ENCODE measurements at regions not wholly inside any gene's neighbourhood (a gene's known extent, or its start where the extent isn't known, plus 50 kb on each side); places are given as distances from the start of the nearest gene placed in this dataset.
"Not testable (repeated sequence)": the region's sequence is repeated elsewhere in the genome, so short reads cannot be mapped to it uniquely, and the experiment has no call there.

- Histone ChIP-seq H3K36me3 (no peaks in the 10 kb centered on the region), H3K4me3 (no peak overlapping the region), H3K9me3 (no peaks in the 10 kb centered on the region), H3K27ac (no peak overlapping the region), H3K27me3 (no peaks in the 10 kb centered on the region), H3K4me1 (peaks cover 0 to 8% (median 0%) of the 10 kb centered on the region in 4 donors)
- WGBS, 2 donors, result 70 to 81% methylated on average over 2 of the region's 2 CpGs
- TF ChIP-seq CTCF (IDR thresholded peaks at IDR 0.05) (no peak), EP300 (IDR thresholded peaks at IDR 0.05) (no peak), POLR2A (IDR thresholded peaks at IDR 0.05) (no peak)
- DNase-seq (ENCODE audit: low spot score in 2 of 2), result no peak
These were observed 358.7 kb downstream of the RRAGC start for GRCh38 chr1:38500891-38501290.

- WGBS, 2 donors, result 90 to 91% methylated on average over 2 of the region's 2 CpGs
- no peak for DNase-seq (ENCODE audit: low spot score in 2 of 2)
- TF ChIP-seq POLR2A (IDR thresholded peaks at IDR 0.05), result no peak
- TF ChIP-seq CTCF (IDR thresholded peaks at IDR 0.05), result peak in 2 of 5 experiments; percentile 9 to 32
- H3K27me3 ChIP-seq, result no peaks in the 10 kb centered on the region
- no peaks in the 10 kb centered on the region for H3K36me3 ChIP-seq
- H3K9me3 ChIP-seq, result no peaks in the 10 kb centered on the region
- no peak overlapping the region for H3K27ac ChIP-seq
- H3K4me3 ChIP-seq, result no peak overlapping the region
- peaks cover 0 to 8% (median 0%) of the 10 kb centered on the region in 4 donors for H3K4me1 ChIP-seq
These were observed 359.2 kb downstream of the RRAGC start for GRCh38 chr1:38500352-38500751.

- Histone ChIP-seq H3K36me3 (no peaks in the 10 kb centered on the region), H3K4me3 (no peak overlapping the region)
- WGBS, 2 donors, result 35 to 51% methylated on average over 7 of the region's 7 CpGs
These were observed 360.9 kb downstream of the RRAGC start for GRCh38 chr1:38498686-38499085.

GRCh38 chr1:38497921-38498656 is 361.5 kb downstream of the RRAGC start:
- Histone ChIP-seq H3K4me3 (no peak overlapping the region), H3K27ac (peak overlapping the region in 1 of 4 donors; percentile 60), H3K4me1 (peaks cover 0 to 8% (median 0%) of the 10 kb centered on the region in 4 donors), H3K9me3 (no peaks in the 10 kb centered on the region), H3K36me3 (no peaks in the 10 kb centered on the region), H3K27me3 (no peaks in the 10 kb centered on the region)
- 40 to 51% methylated on average over 7 of the region's 7 CpGs for WGBS, 2 donors
- DNase-seq (ENCODE audit: low spot score in 2 of 2), result no peak
- TF ChIP-seq EP300 (IDR thresholded peaks at IDR 0.05) (no peak), POLR2A (IDR thresholded peaks at IDR 0.05) (no peak), CTCF (IDR thresholded peaks at IDR 0.05) (no peak)

More at GRCh38 chr1:38498686-38499085, 360.9 kb downstream of the RRAGC start:
- Histone ChIP-seq H3K4me1 (peaks cover 0 to 8% (median 0%) of the 10 kb centered on the region in 4 donors), H3K27me3 (no peaks in the 10 kb centered on the region), H3K9me3 (no peaks in the 10 kb centered on the region), H3K27ac (peak overlapping the region in 1 of 4 donors; percentile 60)
- DNase-seq (ENCODE audit: low spot score in 2 of 2), result no peak
- no peak for TF ChIP-seq POLR2A (IDR thresholded peaks at IDR 0.05)
- TF ChIP-seq CTCF (IDR thresholded peaks at IDR 0.05), result no peak
- no peak for TF ChIP-seq EP300 (IDR thresholded peaks at IDR 0.05)

- not testable (repeated sequence) for H3K36me3 ChIP-seq; H3K4me1 ChIP-seq; H3K9me3 ChIP-seq; DNase-seq (ENCODE audit: low spot score in 2 of 2); H3K4me3 ChIP-seq; H3K27ac ChIP-seq
- WGBS, 2 donors, result 55 to 57% methylated on average over 3 of the region's 3 CpGs
- H3K27me3 ChIP-seq, result peaks cover 0 to 11% of the 10 kb centered on the region in 2 donors
These were observed 366.3 kb downstream of the RRAGC start for GRCh38 chr1:38493306-38493705.
